Colonic mucosa (tissue), 4 donors: ENCODE measurements at regions not wholly inside any gene's neighbourhood (a gene's known extent, or its start where the extent isn't known, plus 50 kb on each side); places are given as distances from the start of the nearest gene placed in this dataset.

Experiments used
- DNase-seq: peaks from one replicate; pipeline ENCODE4 v3.0.0-alpha.2; 2020
- H3K27ac ChIP-seq: fragments of 200-600 bp; one replicate; pipeline ENCODE4 v1.8.0; 2021
- H3K27me3 ChIP-seq: fragments of 200-600 bp; one replicate; pipeline ENCODE4 v1.8.0; 2021
- H3K36me3 ChIP-seq: fragments of 200-600 bp; one replicate; pipeline ENCODE4 v1.8.0; 2021
- H3K4me1 ChIP-seq: fragments of 200-600 bp; one replicate; pipeline ENCODE4 v1.8.0; 2021; ENCODE audit warnings: mild to moderate bottlenecking
- H3K4me3 ChIP-seq: fragments of 200-600 bp; one replicate; pipeline ENCODE4 v1.8.0; 2021
- H3K9ac ChIP-seq, 2 donors: one replicate each; pipeline ENCODE4 v1.7.0; 2013; ENCODE audit warnings: control low read depth in 2 of 2, low read depth in 2 of 2, low read length in 2 of 2
- H3K9me3 ChIP-seq: fragments of 200-600 bp; one replicate; pipeline ENCODE4 v1.8.0; 2021
- CTCF ChIP-seq: fragments of 200-600 bp; IDR thresholded peaks from one replicate; pipeline ENCODE4 v1.8.0; 2022; ENCODE audit warnings: antibody characterized with exemption, mild to moderate bottlenecking
- intact Hi-C: fragments of 100-400 bp; cut with DNase I; formaldehyde crosslinking; loops from one replicate; pipeline ENCODE4 v1.14.1; 2022
- donor health status: healthy.
- donor health status: DM: no; HTN: no; CAD: no.
- donor health status: DM: no; HTN: no; CAD: no.

- Histone ChIP-seq H3K27ac (no peak overlapping the region), H3K36me3 (no peaks in the 10 kb centered on the region), H3K9me3 (no peaks in the 10 kb centered on the region), H3K9ac (no peak overlapping the region), H3K4me1 (no peaks in the 10 kb centered on the region), H3K4me3 (no peak overlapping the region), H3K27me3 (no peaks in the 10 kb centered on the region)
- no peak for DNase-seq
- no peak for TF ChIP-seq CTCF
- intact Hi-C loops, result no loop called here
Measured at GRCh38 chr12:104850781-104851180, 107.3 kb downstream of the SLC41A2 start.

GRCh38 chr12:104846056-104846767 is 111.9 kb downstream of the SLC41A2 start:
- Histone ChIP-seq H3K9me3 (no peaks in the 10 kb centered on the region), H3K27me3 (no peaks in the 10 kb centered on the region), H3K4me3 (no peak overlapping the region), H3K4me1 (no peaks in the 10 kb centered on the region), H3K27ac (no peak overlapping the region), H3K36me3 (no peaks in the 10 kb centered on the region), H3K9ac (no peak overlapping the region)
- no peak for TF ChIP-seq CTCF
- intact Hi-C loops, result no loop called here
- DNase-seq, result no peak

GRCh38 chr12:104844123-104844522 is 114.0 kb downstream of the SLC41A2 start:
- no peak overlapping the region for H3K9ac ChIP-seq
- no peak for TF ChIP-seq CTCF
- H3K36me3 ChIP-seq, result no peaks in the 10 kb centered on the region
- no peak overlapping the region for H3K4me3 ChIP-seq
- no peaks in the 10 kb centered on the region for H3K9me3 ChIP-seq
- no peak for DNase-seq
- intact Hi-C loops, result no loop called here
- no peak overlapping the region for H3K27ac ChIP-seq
- no peaks in the 10 kb centered on the region for H3K4me1 ChIP-seq
- H3K27me3 ChIP-seq, result no peaks in the 10 kb centered on the region

GRCh38 chr12:104840262-104840661 is 117.8 kb downstream of the SLC41A2 start:
- Histone ChIP-seq H3K4me3 (no peak overlapping the region), H3K9me3 (no peaks in the 10 kb centered on the region), H3K27me3 (no peaks in the 10 kb centered on the region), H3K36me3 (no peaks in the 10 kb centered on the region), H3K27ac (no peak overlapping the region), H3K9ac (no peak overlapping the region), H3K4me1 (no peaks in the 10 kb centered on the region)
- intact Hi-C loops, result no loop called here
- TF ChIP-seq CTCF, result no peak
- no peak for DNase-seq

GRCh38 chr12:104835317-104835716 is 122.8 kb downstream of the SLC41A2 start:
- no peak overlapping the region for H3K9ac ChIP-seq
- H3K4me1 ChIP-seq, result no peaks in the 10 kb centered on the region
- DNase-seq, result no peak
- no peaks in the 10 kb centered on the region for H3K9me3 ChIP-seq
- H3K4me3 ChIP-seq, result no peak overlapping the region
- H3K27ac ChIP-seq, result no peak overlapping the region
- intact Hi-C loops, result no loop called here
- no peaks in the 10 kb centered on the region for H3K27me3 ChIP-seq
- TF ChIP-seq CTCF, result no peak
- no peaks in the 10 kb centered on the region for H3K36me3 ChIP-seq
